Activated CD8-positive, alpha-beta T cell treated with anti-CD3 and anti-CD28 coated beads for 36 hours (primary cell): ENCODE measurements at regions not wholly inside any gene's neighbourhood (a gene's known extent, or its start where the extent isn't known, plus 50 kb on each side); places are given as distances from the start of the nearest gene placed in this dataset.

Experiments
- ATAC-seq: fragments of 200-7000 bp; cut with Tn5 transposase; one replicate; pipeline ENCODE4 v1.10.0; 2021; ENCODE audit warnings: mild to moderate bottlenecking, moderate library complexity
- CTCF ChIA-PET: fragments of 350-600 bp; sonication (Branson Sonifier 250); formaldehyde crosslinking; loops from one replicate; lab custom pipeline; 2021; ENCODE audit warnings: antibody characterized with exemption; lab: Charles Lee
- POLR2A ChIA-PET: fragments of 350-600 bp; sonication (Branson Sonifier 250); formaldehyde crosslinking; loops from one replicate; lab custom pipeline; 2021; ENCODE audit warnings: antibody characterized with exemption; lab: Charles Lee
- DNase-seq: peaks from one replicate; pipeline ENCODE4 v3.0.0-alpha.2; 2020
- H3K27ac Mint-ChIP-seq: one replicate; pipeline ENCODE4 v1.8.0; 2021; ENCODE audit warnings: mild to moderate bottlenecking, mixed read lengths
- H3K27me3 Mint-ChIP-seq: one replicate; pipeline ENCODE4 v1.8.0; 2021; ENCODE audit warnings: mixed read lengths
- H3K36me3 Mint-ChIP-seq: one replicate; pipeline ENCODE4 v1.8.0; 2021; ENCODE audit warnings: low read depth, mixed read lengths
- H3K4me1 Mint-ChIP-seq: one replicate; pipeline ENCODE4 v1.8.0; 2021; ENCODE audit warnings: low read depth, mixed read lengths
- H3K4me3 Mint-ChIP-seq: one replicate; pipeline ENCODE4 v1.8.0; 2021; ENCODE audit warnings: mild to moderate bottlenecking, moderate library complexity, mixed read lengths
- H3K9me3 Mint-ChIP-seq: one replicate; pipeline ENCODE4 v1.8.0; 2021; ENCODE audit warnings: mixed read lengths
- intact Hi-C: fragments of 100-400 bp; cut with micrococcal nuclease; formaldehyde crosslinking; loops from one replicate; pipeline ENCODE4 v1.10.0; 2022
- TF ChIP-seq, protein P1 (sequence below): fragments of 200-600 bp; IDR thresholded peaks from one replicate; pipeline ENCODE4 v1.8.0; 2022; ENCODE audit warnings: antibody characterized with exemption, mild to moderate bottlenecking

DNA sequence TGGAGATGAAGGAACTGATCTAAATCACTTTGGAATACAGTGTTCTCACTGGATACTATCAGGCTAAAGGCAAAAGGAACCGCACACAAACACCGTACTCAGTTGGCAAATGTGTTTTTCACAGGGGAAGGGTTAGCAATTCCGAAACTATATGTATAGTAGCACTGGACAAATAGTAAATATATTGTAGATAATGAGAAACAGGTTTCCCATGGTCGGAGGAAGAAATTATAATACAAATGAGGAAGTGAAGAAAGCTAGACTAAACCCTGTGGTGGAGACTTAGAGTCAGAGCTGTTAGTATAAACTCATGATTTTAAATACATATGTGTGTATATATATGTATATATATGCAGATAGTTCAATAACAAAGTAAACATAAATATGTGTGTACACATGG lies 414.1 kb upstream of the SALL1 start:
- ChIA-PET POLR2A (no interaction called here), CTCF (no interaction called here)
- Mint-ChIP-seq H3K27ac (no peak overlapping the region), H3K4me1 (no peaks in the 10 kb centered on the region), H3K9me3 (no peaks in the 10 kb centered on the region), H3K4me3 (no peak overlapping the region), H3K36me3 (no peaks in the 10 kb centered on the region), H3K27me3 (no peaks in the 10 kb centered on the region)
- ATAC-seq (no peak), DNase-seq (no peak)
- TF ChIP-seq, protein P1, sequence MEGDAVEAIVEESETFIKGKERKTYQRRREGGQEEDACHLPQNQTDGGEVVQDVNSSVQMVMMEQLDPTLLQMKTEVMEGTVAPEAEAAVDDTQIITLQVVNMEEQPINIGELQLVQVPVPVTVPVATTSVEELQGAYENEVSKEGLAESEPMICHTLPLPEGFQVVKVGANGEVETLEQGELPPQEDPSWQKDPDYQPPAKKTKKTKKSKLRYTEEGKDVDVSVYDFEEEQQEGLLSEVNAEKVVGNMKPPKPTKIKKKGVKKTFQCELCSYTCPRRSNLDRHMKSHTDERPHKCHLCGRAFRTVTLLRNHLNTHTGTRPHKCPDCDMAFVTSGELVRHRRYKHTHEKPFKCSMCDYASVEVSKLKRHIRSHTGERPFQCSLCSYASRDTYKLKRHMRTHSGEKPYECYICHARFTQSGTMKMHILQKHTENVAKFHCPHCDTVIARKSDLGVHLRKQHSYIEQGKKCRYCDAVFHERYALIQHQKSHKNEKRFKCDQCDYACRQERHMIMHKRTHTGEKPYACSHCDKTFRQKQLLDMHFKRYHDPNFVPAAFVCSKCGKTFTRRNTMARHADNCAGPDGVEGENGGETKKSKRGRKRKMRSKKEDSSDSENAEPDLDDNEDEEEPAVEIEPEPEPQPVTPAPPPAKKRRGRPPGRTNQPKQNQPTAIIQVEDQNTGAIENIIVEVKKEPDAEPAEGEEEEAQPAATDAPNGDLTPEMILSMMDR = no peak
- intact Hi-C loops = no loop called here

DNA sequence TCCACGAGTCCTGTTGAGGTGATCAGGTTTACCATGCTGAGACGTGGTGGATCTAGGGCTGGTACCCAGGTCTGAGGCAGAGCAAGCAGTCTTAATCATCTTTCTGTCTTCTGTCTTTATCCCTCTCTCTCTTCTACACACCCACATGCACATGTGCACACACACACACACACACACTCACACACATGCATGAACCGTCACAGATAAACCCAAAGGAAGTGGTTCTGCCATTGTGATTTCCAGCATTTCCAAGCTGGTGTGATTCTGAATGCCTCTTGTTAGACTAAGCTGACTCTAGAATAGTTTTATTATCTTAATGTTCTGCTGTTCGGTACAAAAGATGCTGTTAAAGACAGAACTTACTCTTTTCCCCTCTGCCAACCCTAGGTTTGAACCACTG lies 411.8 kb upstream of the SALL1 start:
- TF ChIP-seq, protein P1 = no peak
- no peak overlapping the region for H3K4me3 Mint-ChIP-seq
- no peaks in the 10 kb centered on the region for H3K27me3 Mint-ChIP-seq

DNA sequence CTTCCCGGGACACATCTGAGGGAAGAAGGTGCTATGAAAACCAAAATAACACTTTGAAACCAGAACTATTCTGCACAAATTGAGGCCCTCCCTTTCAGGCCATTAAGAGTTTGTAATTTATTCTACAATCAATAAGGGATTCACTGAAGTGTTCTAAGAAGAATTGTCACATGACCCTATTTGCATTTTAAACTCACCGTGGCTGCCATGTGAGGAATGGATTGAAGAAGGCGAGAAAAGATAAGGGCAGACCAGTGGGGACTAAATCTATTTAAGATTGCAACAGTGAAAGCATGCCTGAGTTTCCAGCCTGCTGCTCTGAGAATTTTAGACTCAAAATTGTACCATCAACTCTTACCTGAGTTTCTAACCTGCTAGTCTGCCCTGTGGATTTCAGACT lies 408.8 kb upstream of the SALL1 start:
- Mint-ChIP-seq H3K27ac (no peak overlapping the region), H3K36me3 (no peaks in the 10 kb centered on the region), H3K4me3 (no peak overlapping the region), H3K4me1 (no peaks in the 10 kb centered on the region), H3K27me3 (no peaks in the 10 kb centered on the region), H3K9me3 (peaks cover 2% of the 10 kb centered on the region)
- DNase-seq (no peak), ATAC-seq (no peak)
- ChIA-PET POLR2A (no interaction called here), CTCF (no interaction called here)
- TF ChIP-seq, protein P1 = no peak
- intact Hi-C loops = no loop called here

More for the DNA sequence above, 411.8 kb upstream of the SALL1 start:
- ATAC-seq (no peak), DNase-seq (no peak)
- Mint-ChIP-seq H3K36me3 (no peaks in the 10 kb centered on the region), H3K27ac (no peak overlapping the region), H3K4me1 (no peaks in the 10 kb centered on the region), H3K9me3 (peaks cover 2% of the 10 kb centered on the region)
- intact Hi-C loops = no loop called here
- CTCF ChIA-PET = no interaction called here
- POLR2A ChIA-PET = no interaction called here

DNA sequence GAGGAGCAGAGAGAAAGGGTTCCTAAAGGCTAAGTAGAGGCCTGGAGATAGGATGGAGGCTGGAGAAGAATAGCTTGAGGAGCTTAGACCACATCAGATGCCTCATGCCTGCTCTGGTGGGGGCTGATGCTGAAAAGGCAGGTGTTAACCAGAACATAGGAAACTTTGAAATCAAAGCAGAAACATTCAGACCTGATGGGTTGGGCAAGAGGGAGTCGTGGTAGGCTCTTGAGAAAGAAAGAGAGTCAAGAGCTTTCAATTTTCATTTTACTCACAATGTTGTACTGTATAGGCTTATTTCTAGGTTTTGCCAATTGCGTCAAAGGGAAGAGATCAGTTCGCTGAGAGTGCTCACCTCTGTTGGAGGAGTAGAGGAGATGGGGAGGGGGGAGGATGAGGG lies 406.6 kb upstream of the SALL1 start:
- Mint-ChIP-seq H3K27me3 (no peaks in the 10 kb centered on the region), H3K4me3 (no peak overlapping the region), H3K36me3 (no peaks in the 10 kb centered on the region), H3K4me1 (no peaks in the 10 kb centered on the region), H3K9me3 (peaks cover 5% of the 10 kb centered on the region), H3K27ac (no peak overlapping the region)
- ChIA-PET POLR2A (no interaction called here), CTCF (no interaction called here)
- DNase-seq = no peak
- TF ChIP-seq, protein P1 = no peak
- ATAC-seq = no peak
- intact Hi-C loops = no loop called here

DNA sequence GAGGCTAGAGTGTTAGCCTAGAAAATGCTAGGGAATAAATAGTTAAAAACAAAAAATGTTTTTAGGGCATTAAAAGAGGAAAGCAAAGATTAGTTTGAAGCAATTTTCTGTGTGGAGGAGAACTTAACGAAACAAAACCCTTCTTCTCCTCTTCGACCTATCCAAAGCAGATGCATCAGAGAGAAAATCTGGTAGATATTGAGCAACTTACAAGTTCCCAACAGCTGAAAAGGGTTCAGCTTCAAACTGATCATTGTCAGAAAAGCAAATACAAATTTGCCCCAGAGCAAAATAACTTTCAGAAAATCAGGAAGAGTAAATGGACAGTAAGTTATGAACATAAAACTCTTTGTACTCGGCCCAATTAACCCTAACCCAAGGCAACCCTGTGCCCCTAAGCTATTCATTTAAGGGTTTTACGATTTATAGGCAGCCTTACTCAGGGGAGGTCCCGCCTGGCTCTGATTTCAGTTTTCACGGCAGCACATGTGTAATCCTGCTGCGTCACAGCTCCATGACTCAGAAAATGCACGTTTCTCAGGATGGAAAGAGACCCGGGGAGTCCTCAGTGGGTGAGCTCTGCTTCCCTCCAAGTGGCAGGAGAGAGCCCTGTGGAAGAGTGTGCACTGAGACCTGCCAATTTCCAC lies 405.7 kb upstream of the SALL1 start:
- no peaks in the 10 kb centered on the region for H3K4me1 Mint-ChIP-seq
- DNase-seq = no peak
- no peak for ATAC-seq
- H3K4me3 Mint-ChIP-seq = no peak overlapping the region
- no peak overlapping the region for H3K27ac Mint-ChIP-seq
- intact Hi-C loops = no loop called here
- H3K27me3 Mint-ChIP-seq = no peaks in the 10 kb centered on the region
- H3K9me3 Mint-ChIP-seq = peaks cover 5% of the 10 kb centered on the region
- ChIA-PET CTCF (no interaction called here), POLR2A (no interaction called here)
- TF ChIP-seq, protein P1 = no peak
- H3K36me3 Mint-ChIP-seq = no peaks in the 10 kb centered on the region
